GM12872 (cell line): ENCODE measurements at regions not wholly inside any gene's neighbourhood (a gene's known extent, or its start where the extent isn't known, plus 50 kb on each side); places are given as distances from the start of the nearest gene placed in this dataset.

ENCODE experiments used
- TF ChIP-seq, protein P1 (sequence below): IDR thresholded peaks from 3 replicates; pipeline ENCODE4 v1.5.1; 2011; ENCODE audit warnings: low read depth, mild to moderate bottlenecking, low read length, moderate library complexity; ENCODE audit not compliant: insufficient read depth

GRCh38 chr3:104368760-104369159 is 997.9 kb upstream of the ALCAM start:
- TF ChIP-seq, protein P1, sequence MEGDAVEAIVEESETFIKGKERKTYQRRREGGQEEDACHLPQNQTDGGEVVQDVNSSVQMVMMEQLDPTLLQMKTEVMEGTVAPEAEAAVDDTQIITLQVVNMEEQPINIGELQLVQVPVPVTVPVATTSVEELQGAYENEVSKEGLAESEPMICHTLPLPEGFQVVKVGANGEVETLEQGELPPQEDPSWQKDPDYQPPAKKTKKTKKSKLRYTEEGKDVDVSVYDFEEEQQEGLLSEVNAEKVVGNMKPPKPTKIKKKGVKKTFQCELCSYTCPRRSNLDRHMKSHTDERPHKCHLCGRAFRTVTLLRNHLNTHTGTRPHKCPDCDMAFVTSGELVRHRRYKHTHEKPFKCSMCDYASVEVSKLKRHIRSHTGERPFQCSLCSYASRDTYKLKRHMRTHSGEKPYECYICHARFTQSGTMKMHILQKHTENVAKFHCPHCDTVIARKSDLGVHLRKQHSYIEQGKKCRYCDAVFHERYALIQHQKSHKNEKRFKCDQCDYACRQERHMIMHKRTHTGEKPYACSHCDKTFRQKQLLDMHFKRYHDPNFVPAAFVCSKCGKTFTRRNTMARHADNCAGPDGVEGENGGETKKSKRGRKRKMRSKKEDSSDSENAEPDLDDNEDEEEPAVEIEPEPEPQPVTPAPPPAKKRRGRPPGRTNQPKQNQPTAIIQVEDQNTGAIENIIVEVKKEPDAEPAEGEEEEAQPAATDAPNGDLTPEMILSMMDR = no peak

DNA sequence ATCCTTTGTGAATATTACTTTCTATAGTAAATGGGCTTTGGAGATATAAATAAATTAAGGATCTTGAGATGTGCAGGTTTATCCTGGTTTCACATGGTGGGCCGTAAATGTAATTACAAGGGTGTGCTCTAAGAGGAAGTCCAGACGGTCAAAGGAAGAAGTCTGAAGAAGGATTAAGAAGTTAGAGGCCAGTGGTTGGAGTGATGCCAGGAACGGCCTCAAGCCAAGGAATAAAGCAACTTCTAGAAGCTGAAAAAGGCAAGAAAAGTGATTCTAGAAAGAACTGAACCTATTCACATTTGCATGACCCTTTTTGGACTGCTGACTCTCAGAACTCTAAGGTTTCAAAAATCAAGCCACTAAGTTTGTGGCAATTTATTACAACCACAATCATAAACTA is 981.3 kb upstream of the ALCAM start:
- TF ChIP-seq, protein P1 = no peak

DNA sequence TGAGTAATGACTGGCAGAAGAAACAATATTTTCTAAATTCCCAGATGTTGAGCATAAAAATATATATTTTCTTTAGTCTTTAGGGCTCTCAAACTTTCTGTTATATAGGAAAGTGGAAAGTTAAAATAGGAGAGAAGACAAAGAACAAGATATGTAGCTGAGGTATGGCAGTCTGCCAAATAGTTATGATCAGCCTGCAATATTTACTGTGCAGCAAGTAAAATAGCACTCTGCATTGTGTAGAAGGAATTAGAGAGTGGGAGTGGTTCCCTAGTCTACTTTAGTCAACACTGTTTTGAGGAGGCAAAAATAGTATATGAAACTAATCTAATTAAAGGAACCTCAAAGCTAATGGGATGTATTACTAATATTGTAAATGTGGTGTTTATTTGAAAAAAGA is 978.1 kb upstream of the ALCAM start:
- TF ChIP-seq, protein P1 = no peak

DNA sequence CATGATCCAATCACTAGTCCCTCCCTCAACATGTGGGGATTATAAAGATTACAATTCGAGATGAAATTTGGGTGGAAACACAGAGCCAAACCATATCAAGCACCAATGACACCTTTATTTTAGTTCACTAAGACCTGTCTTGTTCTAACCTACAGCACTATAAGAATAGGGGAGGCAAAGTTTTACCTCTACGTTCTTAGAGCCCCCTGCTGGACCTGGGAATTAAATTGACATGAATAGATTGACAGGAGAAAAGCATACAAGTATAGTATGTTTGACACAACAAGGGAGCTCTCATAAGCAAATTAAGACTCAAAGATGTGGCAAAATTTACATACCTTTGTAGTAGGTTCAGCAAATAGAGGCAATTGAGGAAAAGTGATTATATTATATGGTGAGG is 974.4 kb upstream of the ALCAM start:
- TF ChIP-seq, protein P1 = no peak

GRCh38 chr3:104396974-104397669 is 969.6 kb upstream of the ALCAM start:
- TF ChIP-seq, protein P1 = no peak

DNA sequence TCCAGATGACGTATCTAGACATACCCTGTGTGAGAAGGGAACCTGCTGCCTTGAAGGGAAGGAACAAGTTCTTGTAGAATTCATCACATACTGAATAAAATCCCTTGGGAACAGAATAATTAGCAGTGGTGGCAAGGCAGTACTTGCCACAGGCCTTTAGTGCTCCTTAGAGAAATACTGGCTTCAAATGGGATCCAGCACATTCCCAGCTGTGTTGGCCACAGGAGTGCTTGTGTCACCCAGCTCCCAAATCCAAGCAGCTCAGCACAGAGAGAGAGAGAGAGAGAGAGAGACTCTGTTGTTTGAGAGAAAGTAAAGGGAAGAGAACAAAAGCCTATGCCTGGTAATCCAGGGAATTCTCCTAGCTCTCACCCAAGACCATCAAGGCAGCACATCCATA is 969.0 kb upstream of the ALCAM start:
- TF ChIP-seq, protein P1 = no peak

- TF ChIP-seq, protein P1 = no peak
These were observed 963.8 kb upstream of the ALCAM start for GRCh38 chr3:104402902-104403301.

DNA sequence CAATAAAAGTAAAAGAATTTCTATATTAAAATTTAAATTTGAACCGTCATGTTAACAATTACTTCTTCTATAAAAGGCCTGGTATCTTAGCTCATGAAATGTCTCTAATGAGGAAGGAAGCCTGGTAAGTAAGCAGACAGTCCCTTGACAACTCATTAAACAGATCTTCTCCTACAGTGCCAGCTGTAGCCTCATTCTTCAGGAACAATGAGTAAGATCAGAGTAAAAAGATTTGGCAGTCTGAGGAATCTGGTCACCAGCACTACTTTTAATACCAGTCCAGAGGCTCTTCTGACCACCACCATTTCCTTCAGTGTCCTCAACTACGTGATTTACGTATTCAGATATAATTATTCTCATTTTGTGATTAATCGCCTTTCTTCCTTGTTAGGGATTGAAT is 955.0 kb upstream of the ALCAM start:
- TF ChIP-seq, protein P1 = no peak
